ENCODE measurements at regions not wholly inside any gene's neighbourhood (a gene's known extent, or its start where the extent isn't known, plus 50 kb on each side); places are given as distances from the start of the nearest gene placed in this dataset.

GRCh38 chr6:11450037-11450436 is 87.5 kb upstream of the TMEM170B start:
- TF ChIP-seq CTCF (conservative IDR thresholded peaks at IDR 0.05; ENCODE audit: low read depth, low read length) (no peak), POLR2A (IDR thresholded peaks at IDR 0.05; ENCODE audit: low read depth, low read length) (no peak), SMC3 (IDR thresholded peaks at IDR 0.05; ENCODE audit: low read depth, low read length) (no peak), RAD21 (IDR thresholded peaks at IDR 0.05; ENCODE audit: low read length) (no peak), FOS (IDR thresholded peaks at IDR 0.05; ENCODE audit: low read depth, low read length) (no peak), CEBPB (IDR thresholded peaks at IDR 0.05; ENCODE audit: low read depth, low read length) (no peak), MXI1 (IDR thresholded peaks at IDR 0.05; ENCODE audit: borderline replicate concordance, low read depth, low read length) (no peak), MAFK (IDR thresholded peaks at IDR 0.05; ENCODE audit: low read depth, low read length) (no peak), RCOR1 (IDR thresholded peaks at IDR 0.05; ENCODE audit: insufficient replicate concordance, low read length) (no peak), USF2 (IDR thresholded peaks at IDR 0.05; ENCODE audit: low read depth, low read length) (no peak), BHLHE40 (IDR thresholded peaks at IDR 0.05; ENCODE audit: low read depth, low read length) (no peak)
